ENCODE measurements at regions not wholly inside any gene's neighbourhood (a gene's known extent, or its start where the extent isn't known, plus 50 kb on each side); places are given as distances from the start of the nearest gene placed in this dataset.

DNA sequence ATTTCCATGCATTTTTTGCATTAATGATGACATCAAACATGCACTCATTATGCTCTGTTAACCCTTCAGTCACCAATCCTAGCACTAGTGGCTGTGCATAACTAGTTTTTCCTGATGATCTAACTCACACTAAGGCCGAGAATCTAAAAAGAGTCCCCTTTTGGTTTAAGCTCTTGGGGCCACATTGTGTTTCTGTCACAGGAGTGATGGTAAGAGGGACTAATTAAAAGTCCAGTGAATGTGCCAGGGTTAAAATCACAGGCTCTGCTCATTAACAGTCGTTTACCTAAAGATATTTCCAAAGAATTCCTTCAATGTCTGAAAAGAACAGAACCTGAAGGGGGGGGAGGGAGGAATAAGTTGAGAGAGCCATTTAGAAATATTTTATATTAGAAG is 359.0 kb upstream of the ANKRD30A start:
- intact Hi-C loops (cut with DNase I): no loop called here

DNA sequence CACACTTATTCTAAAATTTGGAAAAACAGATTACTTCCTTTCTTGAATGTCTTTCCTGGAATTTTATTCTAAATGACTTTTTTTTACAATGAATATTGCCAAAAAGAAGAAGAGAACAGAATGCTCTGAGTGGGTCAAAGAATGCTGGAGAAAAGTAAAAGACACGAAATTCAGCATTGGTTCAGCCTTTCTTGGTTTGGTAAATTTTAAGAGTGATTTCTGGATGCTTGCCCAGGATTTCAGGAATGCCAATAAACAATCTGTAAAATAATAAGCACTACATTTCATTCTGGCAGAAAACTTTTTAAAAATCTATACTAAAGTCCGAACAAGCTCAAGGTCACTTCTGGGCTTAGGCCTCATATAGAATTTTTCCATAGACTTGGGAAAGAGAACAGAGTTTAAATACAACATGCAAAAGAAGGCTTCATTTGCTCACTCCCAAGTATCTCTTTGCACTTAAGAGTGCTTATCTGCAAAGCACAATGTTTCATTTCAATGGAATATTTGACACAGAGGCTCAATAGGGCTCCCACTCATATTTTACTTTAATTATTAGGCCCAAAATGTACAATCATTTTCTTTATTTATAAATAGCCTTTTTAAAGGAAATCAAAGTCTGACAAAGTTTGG is 359.5 kb upstream of the ANKRD30A start:
- H3K4me1 ChIP-seq: no peaks in the 10 kb centered on the region
- H3K9me3 ChIP-seq: no peaks in the 10 kb centered on the region
- H3K36me3 ChIP-seq: no peaks in the 10 kb centered on the region
- intact Hi-C loops (cut with DNase I): no loop called here
- TF ChIP-seq, protein P1, sequence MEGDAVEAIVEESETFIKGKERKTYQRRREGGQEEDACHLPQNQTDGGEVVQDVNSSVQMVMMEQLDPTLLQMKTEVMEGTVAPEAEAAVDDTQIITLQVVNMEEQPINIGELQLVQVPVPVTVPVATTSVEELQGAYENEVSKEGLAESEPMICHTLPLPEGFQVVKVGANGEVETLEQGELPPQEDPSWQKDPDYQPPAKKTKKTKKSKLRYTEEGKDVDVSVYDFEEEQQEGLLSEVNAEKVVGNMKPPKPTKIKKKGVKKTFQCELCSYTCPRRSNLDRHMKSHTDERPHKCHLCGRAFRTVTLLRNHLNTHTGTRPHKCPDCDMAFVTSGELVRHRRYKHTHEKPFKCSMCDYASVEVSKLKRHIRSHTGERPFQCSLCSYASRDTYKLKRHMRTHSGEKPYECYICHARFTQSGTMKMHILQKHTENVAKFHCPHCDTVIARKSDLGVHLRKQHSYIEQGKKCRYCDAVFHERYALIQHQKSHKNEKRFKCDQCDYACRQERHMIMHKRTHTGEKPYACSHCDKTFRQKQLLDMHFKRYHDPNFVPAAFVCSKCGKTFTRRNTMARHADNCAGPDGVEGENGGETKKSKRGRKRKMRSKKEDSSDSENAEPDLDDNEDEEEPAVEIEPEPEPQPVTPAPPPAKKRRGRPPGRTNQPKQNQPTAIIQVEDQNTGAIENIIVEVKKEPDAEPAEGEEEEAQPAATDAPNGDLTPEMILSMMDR (IDR thresholded peaks at IDR 0.05): no peak
- TF ChIP-seq POLR2A (IDR thresholded peaks at IDR 0.05): no peak
- no peak overlapping the region for H3K27ac ChIP-seq
- H3K27me3 ChIP-seq: no peaks in the 10 kb centered on the region
- 45 to 65% methylated on average over 2 of the region's 2 CpGs for WGBS, 2 donors
- no peak overlapping the region for H3K4me3 ChIP-seq
- DNase-seq: no peak

More for the DNA sequence above, 359.0 kb upstream of the ANKRD30A start:
- TF ChIP-seq POLR2A (IDR thresholded peaks at IDR 0.05): no peak
- TF ChIP-seq, protein P1 (IDR thresholded peaks at IDR 0.05): no peak
- no peak for DNase-seq
- Histone ChIP-seq H3K36me3 (no peaks in the 10 kb centered on the region), H3K4me3 (no peak overlapping the region), H3K27me3 (no peaks in the 10 kb centered on the region), H3K4me1 (no peaks in the 10 kb centered on the region), H3K27ac (no peak overlapping the region), H3K9me3 (no peaks in the 10 kb centered on the region)
- WGBS, 2 donors: 63 to 64% methylated on average over 2 of the region's 2 CpGs

DNA sequence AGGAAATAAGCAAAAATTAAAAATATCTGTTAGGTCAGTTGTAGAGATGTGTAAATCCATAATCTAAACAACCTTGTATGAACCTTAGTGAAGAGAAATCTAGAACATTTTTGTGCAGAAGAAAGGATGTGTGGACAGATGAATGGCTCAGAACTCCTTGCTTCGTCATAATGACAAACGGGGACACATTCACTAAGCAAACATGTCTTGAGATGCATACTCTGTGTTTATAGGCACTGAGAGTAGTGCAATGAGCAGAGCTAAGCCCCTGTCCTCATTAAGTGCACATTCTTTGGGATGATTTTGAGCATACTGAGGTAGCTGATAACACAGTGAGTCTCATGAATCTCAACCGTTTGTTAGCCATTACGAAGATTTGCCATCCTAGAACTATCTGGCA is 360.6 kb upstream of the ANKRD30A start:
- no peak overlapping the region for H3K4me3 ChIP-seq
- no peaks in the 10 kb centered on the region for H3K27me3 ChIP-seq
- TF ChIP-seq, protein P1 (IDR thresholded peaks at IDR 0.05): no peak
- no peak for TF ChIP-seq POLR2A (IDR thresholded peaks at IDR 0.05)
- H3K4me1 ChIP-seq: no peaks in the 10 kb centered on the region
- H3K9me3 ChIP-seq: no peaks in the 10 kb centered on the region
- 85 to 91% methylated on average over 4 of the region's 4 CpGs for WGBS, 2 donors
- no peak overlapping the region for H3K27ac ChIP-seq
- intact Hi-C loops (cut with DNase I): no loop called here
- DNase-seq: no peak
- no peaks in the 10 kb centered on the region for H3K36me3 ChIP-seq

DNA sequence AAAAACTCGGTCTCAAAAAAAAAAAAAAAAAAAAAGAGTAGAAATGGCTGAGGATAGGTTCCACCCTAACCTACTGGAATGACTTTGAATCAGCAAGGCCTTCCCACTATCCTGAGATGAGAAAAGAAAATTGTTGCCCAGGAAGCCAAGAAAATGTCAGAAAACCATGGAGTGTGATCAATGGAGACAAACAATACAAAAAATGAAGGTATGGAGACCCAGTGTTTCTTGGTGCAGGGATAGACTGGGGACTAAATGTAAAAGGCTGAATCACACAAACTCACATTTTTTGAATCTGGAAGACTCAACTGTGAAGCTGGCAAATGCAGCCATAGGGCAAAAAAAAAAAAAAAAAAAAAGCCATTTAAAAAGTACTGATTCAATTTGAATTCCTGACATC is 364.3 kb upstream of the ANKRD30A start:
- no peak for DNase-seq
- H3K36me3 ChIP-seq: no peaks in the 10 kb centered on the region
- H3K9me3 ChIP-seq: no peaks in the 10 kb centered on the region
- intact Hi-C loops (cut with DNase I): no loop called here
- 91% methylated on average over 1 of the region's 1 CpG; no CpG with 5 or more reads in 1 of the 2 donors for WGBS, 2 donors
- H3K27me3 ChIP-seq: no peaks in the 10 kb centered on the region
- no peaks in the 10 kb centered on the region for H3K4me1 ChIP-seq
- TF ChIP-seq, protein P1 (IDR thresholded peaks at IDR 0.05): no peak
- TF ChIP-seq POLR2A (IDR thresholded peaks at IDR 0.05): no peak
- H3K4me3 ChIP-seq: no peak overlapping the region
- no peak overlapping the region for H3K27ac ChIP-seq

DNA sequence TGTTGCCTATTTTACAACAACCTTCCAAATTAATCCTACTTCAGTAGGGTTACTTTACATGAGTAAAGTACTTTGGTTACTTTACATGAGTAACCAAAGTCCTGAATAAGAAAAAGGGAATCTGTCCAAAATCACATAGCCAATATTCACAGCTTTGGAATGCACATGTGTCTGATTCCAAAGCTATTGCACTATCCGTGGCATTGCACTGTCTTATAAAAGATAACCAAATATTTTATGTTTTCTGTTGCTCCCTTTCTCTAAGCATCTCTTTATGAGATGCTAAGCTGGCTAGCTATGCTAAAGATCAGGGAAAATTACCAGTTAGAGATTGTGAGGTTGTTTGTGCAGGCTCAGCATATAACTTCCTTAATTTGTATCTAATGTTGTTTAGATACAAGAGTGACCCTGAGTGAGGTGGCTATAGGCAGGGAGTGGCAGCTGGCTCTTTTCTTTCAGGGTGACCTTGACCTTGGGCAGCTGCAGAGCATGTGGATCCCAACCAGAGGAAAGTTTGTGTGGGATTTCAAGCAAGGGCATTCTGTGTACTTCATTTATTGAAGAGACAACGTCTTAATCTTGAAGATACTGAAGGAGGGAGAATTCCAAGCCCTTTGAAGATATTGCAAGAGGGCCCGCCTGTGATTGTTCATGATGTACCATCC is 366.1 kb upstream of the ANKRD30A start:
- H3K27me3 ChIP-seq: no peaks in the 10 kb centered on the region
- no peak overlapping the region for H3K27ac ChIP-seq
- TF ChIP-seq, protein P1 (IDR thresholded peaks at IDR 0.05): no peak
- no peaks in the 10 kb centered on the region for H3K9me3 ChIP-seq
- 59 to 66% methylated on average over 3 of the region's 3 CpGs for WGBS, 2 donors
- H3K4me1 ChIP-seq: no peaks in the 10 kb centered on the region
- no peaks in the 10 kb centered on the region for H3K36me3 ChIP-seq
- no peak for DNase-seq
- no peak overlapping the region for H3K4me3 ChIP-seq
- intact Hi-C loops (cut with DNase I): no loop called here
